WI38 (cell line): ENCODE measurements at regions not wholly inside any gene's neighbourhood (a gene's known extent, or its start where the extent isn't known, plus 50 kb on each side); places are given as distances from the start of the nearest gene placed in this dataset.

Experiments used
- H3K4me3 ChIP-seq: 2 replicates; pipeline ENCODE4 v1.5.1; 2011; ENCODE audit warnings: low read depth, mild to moderate bottlenecking, control low read depth, low read length
- TF ChIP-seq, protein P1 (sequence below): IDR thresholded peaks from 2 replicates; pipeline ENCODE4 v1.5.1; 2012; ENCODE audit warnings: low read depth, mild to moderate bottlenecking, control low read depth, low read length

DNA sequence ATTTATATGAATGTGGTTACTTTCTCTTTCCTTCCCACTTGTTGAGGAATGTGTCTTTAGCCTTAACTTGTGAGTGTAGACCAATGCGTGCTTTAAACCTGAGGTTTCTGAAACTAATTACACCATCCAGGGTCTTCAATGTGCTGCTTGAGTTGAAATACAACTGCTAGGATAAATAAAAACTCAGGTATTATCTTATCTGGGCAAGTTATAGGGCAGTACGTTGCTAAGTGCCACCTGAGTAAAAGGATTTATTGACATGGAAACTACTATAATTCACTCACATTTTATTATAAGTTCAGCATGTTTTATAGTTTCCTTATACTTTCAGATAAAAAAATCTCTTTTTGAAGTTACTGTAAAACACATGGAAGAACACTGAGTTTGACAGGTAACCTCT lies 1136.8 kb upstream of the NUDT12 start:
- no peak overlapping the region for H3K4me3 ChIP-seq
- TF ChIP-seq, protein P1, sequence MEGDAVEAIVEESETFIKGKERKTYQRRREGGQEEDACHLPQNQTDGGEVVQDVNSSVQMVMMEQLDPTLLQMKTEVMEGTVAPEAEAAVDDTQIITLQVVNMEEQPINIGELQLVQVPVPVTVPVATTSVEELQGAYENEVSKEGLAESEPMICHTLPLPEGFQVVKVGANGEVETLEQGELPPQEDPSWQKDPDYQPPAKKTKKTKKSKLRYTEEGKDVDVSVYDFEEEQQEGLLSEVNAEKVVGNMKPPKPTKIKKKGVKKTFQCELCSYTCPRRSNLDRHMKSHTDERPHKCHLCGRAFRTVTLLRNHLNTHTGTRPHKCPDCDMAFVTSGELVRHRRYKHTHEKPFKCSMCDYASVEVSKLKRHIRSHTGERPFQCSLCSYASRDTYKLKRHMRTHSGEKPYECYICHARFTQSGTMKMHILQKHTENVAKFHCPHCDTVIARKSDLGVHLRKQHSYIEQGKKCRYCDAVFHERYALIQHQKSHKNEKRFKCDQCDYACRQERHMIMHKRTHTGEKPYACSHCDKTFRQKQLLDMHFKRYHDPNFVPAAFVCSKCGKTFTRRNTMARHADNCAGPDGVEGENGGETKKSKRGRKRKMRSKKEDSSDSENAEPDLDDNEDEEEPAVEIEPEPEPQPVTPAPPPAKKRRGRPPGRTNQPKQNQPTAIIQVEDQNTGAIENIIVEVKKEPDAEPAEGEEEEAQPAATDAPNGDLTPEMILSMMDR, result no peak

DNA sequence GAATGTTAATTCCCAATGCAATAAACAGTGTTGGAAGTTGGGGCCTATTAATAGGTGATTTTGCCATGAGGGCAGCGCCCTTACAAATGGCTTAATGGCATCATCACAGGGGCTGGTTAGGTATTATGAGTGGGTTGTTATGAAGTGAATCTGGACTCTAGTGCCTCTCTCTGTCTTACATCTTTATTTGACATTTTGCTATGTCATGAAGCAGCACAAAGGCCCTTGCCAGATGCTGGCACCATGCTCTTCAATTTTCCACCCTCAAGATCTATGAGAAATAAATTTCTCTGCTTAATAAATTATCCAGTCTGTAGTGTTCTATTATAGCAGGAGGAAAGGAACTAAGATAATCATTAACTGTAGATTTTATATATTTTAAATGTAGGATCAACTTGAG lies 1098.7 kb upstream of the NUDT12 start:
- no peak overlapping the region for H3K4me3 ChIP-seq

DNA sequence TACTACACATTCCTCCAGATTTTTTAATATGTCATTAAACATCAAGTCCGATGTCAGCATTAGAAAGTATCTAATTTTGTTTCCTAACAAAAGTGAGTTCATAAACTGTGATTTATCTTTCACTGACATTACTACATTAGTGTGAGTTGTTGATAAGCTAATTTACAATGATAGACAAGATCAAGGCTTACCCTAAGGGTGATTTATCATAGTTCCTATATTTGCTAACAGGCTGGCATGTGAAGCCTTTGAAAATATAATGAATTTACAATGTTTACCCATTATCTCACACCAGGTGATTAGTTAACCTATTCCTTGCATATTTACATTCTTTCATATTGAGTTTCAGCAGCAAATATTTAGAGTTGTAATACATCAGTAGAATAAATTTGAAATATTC lies 1096.9 kb upstream of the NUDT12 start:
- H3K4me3 ChIP-seq, result no peak overlapping the region
- TF ChIP-seq, protein P1, result no peak

More for the DNA sequence above, 1098.7 kb upstream of the NUDT12 start:
- TF ChIP-seq, protein P1, result no peak

- H3K4me3 ChIP-seq, result no peak overlapping the region
- TF ChIP-seq, protein P1, result no peak
Observed at GRCh38 chr5:104652271-104652861, 1089.8 kb upstream of the NUDT12 start.

- TF ChIP-seq, protein P1, result no peak
- H3K4me3 ChIP-seq, result no peak overlapping the region
Observed at GRCh38 chr5:104650313-104651055, 1087.9 kb upstream of the NUDT12 start.

DNA sequence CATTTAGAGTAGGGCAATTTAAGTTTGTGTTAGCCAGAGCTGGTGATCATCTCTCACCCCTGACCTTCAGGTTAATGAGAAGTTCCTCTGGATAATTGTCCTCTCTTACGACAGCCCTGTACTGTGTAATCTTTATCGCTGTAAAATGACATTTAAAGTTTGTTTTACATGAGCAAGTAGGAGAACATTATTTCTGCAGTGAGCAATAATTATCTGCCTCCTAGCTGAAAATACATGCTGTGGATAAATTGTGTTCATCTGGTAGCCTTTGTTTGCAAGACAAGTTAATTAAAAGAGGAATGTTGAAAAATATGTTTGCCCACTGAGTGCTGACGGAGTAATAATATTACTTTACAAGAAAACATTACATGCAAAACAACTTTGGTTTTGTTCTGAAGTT lies 1083.8 kb upstream of the NUDT12 start:
- H3K4me3 ChIP-seq, result no peak overlapping the region
- TF ChIP-seq, protein P1, result no peak

GRCh38 chr5:104643320-104643719 lies 1080.7 kb upstream of the NUDT12 start:
- TF ChIP-seq, protein P1, result no peak

More at GRCh38 chr5:104643320-104643719, 1080.7 kb upstream of the NUDT12 start:
- no peak overlapping the region for H3K4me3 ChIP-seq
